GM19468 (cell line): ENCODE measurements at regions not wholly inside any gene's neighbourhood (a gene's known extent, or its start where the extent isn't known, plus 50 kb on each side); places are given as distances from the start of the nearest gene placed in this dataset.
"Not testable (repeated sequence)": the region's sequence is repeated elsewhere in the genome, so short reads cannot be mapped to it uniquely, and the experiment has no call there.

Source experiments
- ATAC-seq: cut with Tn5 transposase; IDR thresholded peaks from one replicate; pipeline ENCODE4 v1.9.1; 2021; ENCODE audit warnings: mild to moderate bottlenecking, moderate library complexity, moderate number of reproducible peaks; ENCODE audit not compliant: unreplicated experiment; ENCODE audit errors: extremely low read depth

- ATAC-seq, result no peak
Observed at GRCh38 chrX:776529-777230, 146.1 kb downstream of the SHOX start.

GRCh38 chrX:776061-776460 is 145.5 kb downstream of the SHOX start:
- ATAC-seq, result no peak

- no peak for ATAC-seq
Observed at GRCh38 chrX:774536-774935, 143.9 kb downstream of the SHOX start.

GRCh38 chrX:773292-774025 is 142.9 kb downstream of the SHOX start:
- no peak for ATAC-seq

GRCh38 chrX:771536-771935 is 140.9 kb downstream of the SHOX start:
- ATAC-seq, result no peak

- ATAC-seq, result no peak
Observed at GRCh38 chrX:769796-770195, 139.2 kb downstream of the SHOX start.

- ATAC-seq, result no peak
Observed at GRCh38 chrX:768596-768995, 138.0 kb downstream of the SHOX start.

GRCh38 chrX:758917-759316 is 128.3 kb downstream of the SHOX start:
- ATAC-seq, result no peak

- no peak for ATAC-seq
Observed at GRCh38 chrX:750812-751211, 120.2 kb downstream of the SHOX start.

- ATAC-seq, result no peak
Observed at GRCh38 chrX:750263-750662, 119.7 kb downstream of the SHOX start.

GRCh38 chrX:747176-747575 is 116.6 kb downstream of the SHOX start:
- no peak for ATAC-seq

GRCh38 chrX:739611-740010 is 109.0 kb downstream of the SHOX start:
- ATAC-seq, result no peak

- ATAC-seq, result not testable (repeated sequence)
Observed at GRCh38 chrX:737021-737420, 106.4 kb downstream of the SHOX start.

- no peak for ATAC-seq
Observed at GRCh38 chrX:734362-734761, 103.8 kb downstream of the SHOX start.

GRCh38 chrX:733961-734360 is 103.4 kb downstream of the SHOX start:
- ATAC-seq, result no peak

GRCh38 chrX:729583-730409 is 99.2 kb downstream of the SHOX start:
- ATAC-seq, result no peak

GRCh38 chrX:729101-729500 is 98.5 kb downstream of the SHOX start:
- ATAC-seq, result not testable (repeated sequence)

GRCh38 chrX:728639-729038 is 98.0 kb downstream of the SHOX start:
- ATAC-seq, result not testable (repeated sequence)

- no peak for ATAC-seq
Observed at GRCh38 chrX:727738-728621, 97.4 kb downstream of the SHOX start.

- no peak for ATAC-seq
Observed at GRCh38 chrX:725971-726370, 95.4 kb downstream of the SHOX start.
